ENCODE measurements at regions not wholly inside any gene's neighbourhood (a gene's known extent, or its start where the extent isn't known, plus 50 kb on each side); places are given as distances from the start of the nearest gene placed in this dataset.

DNA sequence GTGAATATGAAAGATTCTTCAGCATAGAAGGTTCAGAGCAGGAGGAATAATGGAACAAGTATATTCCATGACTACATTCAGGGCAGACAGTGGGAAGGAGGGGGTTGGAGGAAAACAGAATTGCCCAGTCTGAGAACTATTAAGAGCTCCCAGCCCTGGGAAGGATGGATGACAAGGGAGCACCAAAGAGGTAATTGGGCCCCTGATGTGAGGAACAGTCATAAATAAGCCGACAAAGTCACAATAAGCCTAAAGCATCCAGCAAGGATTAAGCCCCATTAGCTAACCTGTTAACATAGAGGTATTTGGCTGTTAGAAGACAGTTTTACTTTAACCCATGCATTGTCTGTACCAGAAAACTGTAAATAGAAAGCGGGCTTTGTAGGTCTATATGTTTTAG, 348.7 kb upstream of the SEMA6A start:
- no peaks in the 10 kb centered on the region; a peak in 1 of 5 replicates for H3K9me3 Mint-ChIP-seq
- Histone ChIP-seq H2BK120ac (ENCODE audit: low read depth, low read length, poor library complexity, severe bottlenecking) (no peak overlapping the region), H3K4ac (ENCODE audit: low read depth, low read length) (no peak overlapping the region), H4K5ac (ENCODE audit: insufficient read length, low read depth, low read length) (no peak overlapping the region), H4K20me1 (ENCODE audit: control insufficient read depth, insufficient read depth, insufficient read length) (no peaks in the 10 kb centered on the region), H2BK5ac (ENCODE audit: insufficient read length, low read length) (no peak overlapping the region), H4K8ac (replicated peaks; ENCODE audit: insufficient read length, low read depth, low read length) (no peak overlapping the region), H2BK15ac (ENCODE audit: low read depth, low read length) (no peak overlapping the region), H2AK5ac (ENCODE audit: insufficient read length, low read length) (no peak overlapping the region), H3K9ac (ENCODE audit: extremely low read depth, insufficient read length, low read length) (no peak overlapping the region), H3K4me2 (ENCODE audit: insufficient read depth, insufficient read length, low read length) (no peak overlapping the region), H3K14ac (ENCODE audit: insufficient read depth, low read length) (no peak overlapping the region), H3K27ac (ENCODE audit: insufficient read length, low read depth, low read length) (no peak overlapping the region), H4K91ac (ENCODE audit: insufficient read length, low read depth, low read length) (no peak overlapping the region), H3K79me2 (ENCODE audit: insufficient read depth, low read length) (no peaks in the 10 kb centered on the region), H3K4me1 (ENCODE audit: insufficient read depth, low read length) (peaks cover 5% of the 10 kb centered on the region; the same call in 1 of the 2 replicates), H3K27me3 (ENCODE audit: insufficient read depth, low read length) (no peaks in the 10 kb centered on the region), H2BK20ac (ENCODE audit: low read depth, low read length, poor library complexity, severe bottlenecking) (no peak overlapping the region), H3K18ac (ENCODE audit: insufficient read length, low read depth, low read length) (no peak overlapping the region), H3K9me3 (ENCODE audit: control insufficient read depth, low read depth, low read length) (no peaks in the 10 kb centered on the region), H3K23ac (ENCODE audit: insufficient read length, low read depth, low read length) (no peak overlapping the region), H3K23me2 (ENCODE audit: insufficient read length, low read depth, low read length, poor library complexity, severe bottlenecking) (no peaks in the 10 kb centered on the region), H2BK12ac (ENCODE audit: insufficient read length, low read depth, low read length) (no peak overlapping the region), H3K56ac (ENCODE audit: insufficient read length, low read depth, low read length) (no peak overlapping the region), H2AFZ (ENCODE audit: low read length) (no peak overlapping the region), H3T11ph (ENCODE audit: low read length) (no peak overlapping the region), H3K79me1 (ENCODE audit: insufficient read depth, low read depth, low read length, poor library complexity, severe bottlenecking) (no peaks in the 10 kb centered on the region)
- DNase-seq: no peak
- no CpG with 5 or more reads among the region's 2 CpGs for WGBS (ENCODE audit: extremely low coverage, insufficient read length, low lambda C conversion rate)
- H3K4me3 Mint-ChIP-seq: no peak overlapping the region
- H3K36me3 Mint-ChIP-seq (ENCODE audit: insufficient read depth in 1 of 3, low read depth in 3 of 3): no peaks in the 10 kb centered on the region
- H3K27ac Mint-ChIP-seq: peak overlapping the region in 2 of 3 experiments; percentile 13 to 16; a peak in 2 of 7 replicates
- TF ChIP-seq, protein P1, sequence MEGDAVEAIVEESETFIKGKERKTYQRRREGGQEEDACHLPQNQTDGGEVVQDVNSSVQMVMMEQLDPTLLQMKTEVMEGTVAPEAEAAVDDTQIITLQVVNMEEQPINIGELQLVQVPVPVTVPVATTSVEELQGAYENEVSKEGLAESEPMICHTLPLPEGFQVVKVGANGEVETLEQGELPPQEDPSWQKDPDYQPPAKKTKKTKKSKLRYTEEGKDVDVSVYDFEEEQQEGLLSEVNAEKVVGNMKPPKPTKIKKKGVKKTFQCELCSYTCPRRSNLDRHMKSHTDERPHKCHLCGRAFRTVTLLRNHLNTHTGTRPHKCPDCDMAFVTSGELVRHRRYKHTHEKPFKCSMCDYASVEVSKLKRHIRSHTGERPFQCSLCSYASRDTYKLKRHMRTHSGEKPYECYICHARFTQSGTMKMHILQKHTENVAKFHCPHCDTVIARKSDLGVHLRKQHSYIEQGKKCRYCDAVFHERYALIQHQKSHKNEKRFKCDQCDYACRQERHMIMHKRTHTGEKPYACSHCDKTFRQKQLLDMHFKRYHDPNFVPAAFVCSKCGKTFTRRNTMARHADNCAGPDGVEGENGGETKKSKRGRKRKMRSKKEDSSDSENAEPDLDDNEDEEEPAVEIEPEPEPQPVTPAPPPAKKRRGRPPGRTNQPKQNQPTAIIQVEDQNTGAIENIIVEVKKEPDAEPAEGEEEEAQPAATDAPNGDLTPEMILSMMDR (conservative IDR thresholded peaks at IDR 0.05): no peak
- peaks cover 9 to 16% of the 10 kb centered on the region in 2 experiments for H3K4me1 Mint-ChIP-seq
- H3K27me3 Mint-ChIP-seq (ENCODE audit: low read depth): no peaks in the 10 kb centered on the region
